Activated CD8-positive, alpha-beta T cell treated with anti-CD3 and anti-CD28 coated beads, Interleukin-2, amount 10 ng/mL, durations not matched to agents 7 days and 5 days (primary cell): ENCODE measurements at regions not wholly inside any gene's neighbourhood (a gene's known extent, or its start where the extent isn't known, plus 50 kb on each side); places are given as distances from the start of the nearest gene placed in this dataset.

Source experiments
- ATAC-seq: fragments of 150-1000 bp; cut with Tn5 transposase; one replicate; pipeline ENCODE4 v1.10.0; 2021; ENCODE audit warnings: moderate library complexity
- CTCF ChIA-PET: fragments of 350-600 bp; sonication (Branson Sonifier 250); formaldehyde crosslinking; loops from one replicate; lab custom pipeline; 2021; ENCODE audit warnings: antibody characterized with exemption; lab: Charles Lee
- POLR2A ChIA-PET: fragments of 350-600 bp; sonication (Branson Sonifier 250); formaldehyde crosslinking; loops from one replicate; lab custom pipeline; 2021; ENCODE audit warnings: antibody characterized with exemption; lab: Charles Lee
- DNase-seq: peaks from one replicate; pipeline ENCODE4 v3.0.0-alpha.2; 2020
- H3K27ac Mint-ChIP-seq: one replicate; pipeline ENCODE4 v1.8.0; 2021; ENCODE audit warnings: mild to moderate bottlenecking, mixed read lengths
- H3K27me3 Mint-ChIP-seq: one replicate; pipeline ENCODE4 v1.8.0; 2021; ENCODE audit warnings: low read depth, mixed read lengths
- H3K36me3 Mint-ChIP-seq: one replicate; pipeline ENCODE4 v1.8.0; 2021; ENCODE audit warnings: low read depth, mixed read lengths
- H3K4me1 Mint-ChIP-seq: one replicate; pipeline ENCODE4 v1.8.0; 2021; ENCODE audit warnings: low read depth, mixed read lengths
- H3K4me3 Mint-ChIP-seq: one replicate; pipeline ENCODE4 v1.8.0; 2021; ENCODE audit warnings: mild to moderate bottlenecking, mixed read lengths
- H3K9me3 Mint-ChIP-seq: one replicate; pipeline ENCODE4 v1.8.0; 2022; ENCODE audit warnings: mixed read lengths; ENCODE audit not compliant: insufficient read depth

DNA sequence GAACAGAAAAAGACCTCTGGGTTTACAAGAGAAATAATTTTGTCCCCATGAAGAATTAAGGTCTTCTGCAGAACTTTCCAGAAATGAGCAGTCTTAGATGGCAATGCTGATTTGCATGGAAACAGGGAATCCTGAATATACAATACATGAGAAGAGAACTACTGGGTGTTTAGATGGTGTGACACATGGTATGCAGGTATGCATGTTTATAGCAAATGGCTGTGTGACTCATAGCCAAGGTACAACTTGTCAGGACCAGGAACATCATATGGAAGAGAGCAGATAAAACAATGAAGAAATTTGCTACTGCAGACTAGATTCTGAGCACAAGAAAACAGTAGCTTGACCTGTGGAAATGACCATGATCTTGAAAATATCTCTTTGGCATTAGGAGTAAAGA is 907.8 kb downstream of the GATA3 start:
- H3K27ac Mint-ChIP-seq = no peak overlapping the region
- no peaks in the 10 kb centered on the region for H3K36me3 Mint-ChIP-seq
- ATAC-seq (no peak), DNase-seq (no peak)
- POLR2A ChIA-PET = interaction anchor here (0.6 kb wide), 1 partner anchor 788 kb away, joined by 3 read pairs; no protein-coding TSS in a partner anchor
- CTCF ChIA-PET = no interaction called here
- H3K4me1 Mint-ChIP-seq = no peaks in the 10 kb centered on the region
- no peaks in the 10 kb centered on the region for H3K9me3 Mint-ChIP-seq
- H3K4me3 Mint-ChIP-seq = no peak overlapping the region
- no peaks in the 10 kb centered on the region for H3K27me3 Mint-ChIP-seq

DNA sequence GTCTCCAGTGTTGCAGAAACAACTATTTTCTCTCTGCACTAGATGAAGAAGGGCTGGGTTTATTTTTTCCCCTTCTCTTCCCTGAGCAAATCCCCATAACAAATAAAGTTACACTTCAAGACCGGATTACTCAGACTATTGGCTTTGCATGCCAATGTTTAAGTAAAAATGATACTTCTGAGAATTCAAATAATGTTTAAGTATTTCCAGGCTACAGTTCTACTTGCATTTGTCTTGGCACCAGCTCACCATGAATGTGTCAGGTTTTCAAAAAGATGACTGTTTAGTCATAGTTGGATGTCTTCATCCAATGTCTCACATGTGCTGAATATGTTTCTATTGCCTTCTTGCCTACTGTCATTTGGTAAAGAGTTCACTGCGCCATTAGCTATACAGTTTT is 912.6 kb downstream of the GATA3 start:
- DNase-seq (no peak), ATAC-seq (no peak)
- H3K4me3 Mint-ChIP-seq = no peak overlapping the region
- no peaks in the 10 kb centered on the region for H3K9me3 Mint-ChIP-seq
- H3K4me1 Mint-ChIP-seq = no peaks in the 10 kb centered on the region
- H3K36me3 Mint-ChIP-seq = no peaks in the 10 kb centered on the region
- H3K27me3 Mint-ChIP-seq = no peaks in the 10 kb centered on the region
- H3K27ac Mint-ChIP-seq = no peak overlapping the region
- ChIA-PET CTCF (no interaction called here), POLR2A (no interaction called here)

DNA sequence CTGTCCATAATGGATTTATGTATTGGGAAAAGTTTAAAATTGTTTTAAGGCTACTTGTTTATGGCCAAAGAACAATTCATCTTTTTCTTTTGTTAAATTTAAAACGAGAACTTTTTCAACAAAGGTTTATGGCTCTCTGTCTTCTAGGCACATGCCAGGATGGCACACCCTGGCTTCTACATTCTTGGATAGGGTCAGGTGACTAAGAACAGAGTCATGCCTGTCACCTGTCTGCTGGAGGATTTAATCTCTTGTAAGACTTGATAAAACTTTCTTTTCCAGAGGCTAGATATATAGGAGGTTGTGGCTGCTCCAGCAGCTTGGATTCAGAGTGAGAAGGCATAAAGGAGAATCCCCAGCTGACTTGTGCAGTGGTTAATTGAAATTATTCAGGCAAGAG is 915.4 kb downstream of the GATA3 start:
- no peaks in the 10 kb centered on the region for H3K36me3 Mint-ChIP-seq
- ChIA-PET POLR2A (no interaction called here), CTCF (no interaction called here)
- no peak overlapping the region for H3K4me3 Mint-ChIP-seq
- ATAC-seq (no peak), DNase-seq (no peak)
- H3K27me3 Mint-ChIP-seq = no peaks in the 10 kb centered on the region
- H3K4me1 Mint-ChIP-seq = no peaks in the 10 kb centered on the region
- no peaks in the 10 kb centered on the region for H3K9me3 Mint-ChIP-seq
- no peak overlapping the region for H3K27ac Mint-ChIP-seq

DNA sequence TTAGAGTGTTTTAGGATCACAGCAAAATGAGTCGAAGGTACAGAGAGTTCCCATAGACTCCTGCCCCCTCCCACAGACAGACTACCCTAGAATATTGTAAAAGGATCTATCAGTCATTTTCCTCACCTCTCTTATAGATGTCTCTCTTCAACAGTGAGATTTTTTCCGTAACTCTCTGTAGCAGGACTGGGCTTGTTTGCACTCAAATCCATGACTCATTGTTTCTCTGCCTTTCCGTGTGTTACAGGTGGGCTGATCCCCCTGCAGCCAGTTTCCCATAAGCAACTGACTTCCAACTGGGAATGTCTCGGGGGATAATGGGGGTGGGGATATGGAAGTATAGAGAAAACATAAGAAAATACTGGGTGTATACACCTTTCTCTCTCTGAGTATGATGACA is 921.0 kb downstream of the GATA3 start:
- Mint-ChIP-seq H3K4me1 (no peaks in the 10 kb centered on the region), H3K9me3 (no peaks in the 10 kb centered on the region), H3K4me3 (no peak overlapping the region), H3K36me3 (no peaks in the 10 kb centered on the region), H3K27ac (no peak overlapping the region), H3K27me3 (no peaks in the 10 kb centered on the region)
- ChIA-PET CTCF (no interaction called here), POLR2A (no interaction called here)
- ATAC-seq (no peak), DNase-seq (no peak)

DNA sequence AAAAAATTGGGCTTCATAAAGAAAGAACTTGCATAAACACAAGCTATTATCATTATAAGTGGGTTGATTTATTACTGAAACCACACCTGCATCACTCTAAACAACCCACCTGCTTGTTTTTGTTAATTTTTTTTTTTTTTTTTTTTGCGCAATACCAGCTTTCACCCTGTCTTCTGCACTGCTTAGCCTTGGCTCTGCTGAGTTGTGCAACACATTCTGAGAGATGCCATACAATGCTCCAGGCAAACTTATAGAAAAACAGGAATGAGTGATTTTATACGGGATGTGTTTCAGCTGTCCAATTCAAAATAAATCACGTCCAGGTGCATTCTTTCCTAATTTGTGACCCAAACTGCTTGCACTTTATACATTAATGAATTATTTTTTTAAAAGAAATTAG is 923.6 kb downstream of the GATA3 start:
- ChIA-PET CTCF (no interaction called here), POLR2A (no interaction called here)
- Mint-ChIP-seq H3K36me3 (no peaks in the 10 kb centered on the region), H3K9me3 (no peaks in the 10 kb centered on the region), H3K4me1 (no peaks in the 10 kb centered on the region), H3K27ac (no peak overlapping the region), H3K4me3 (no peak overlapping the region), H3K27me3 (no peaks in the 10 kb centered on the region)
- DNase-seq (no peak), ATAC-seq (no peak)

DNA sequence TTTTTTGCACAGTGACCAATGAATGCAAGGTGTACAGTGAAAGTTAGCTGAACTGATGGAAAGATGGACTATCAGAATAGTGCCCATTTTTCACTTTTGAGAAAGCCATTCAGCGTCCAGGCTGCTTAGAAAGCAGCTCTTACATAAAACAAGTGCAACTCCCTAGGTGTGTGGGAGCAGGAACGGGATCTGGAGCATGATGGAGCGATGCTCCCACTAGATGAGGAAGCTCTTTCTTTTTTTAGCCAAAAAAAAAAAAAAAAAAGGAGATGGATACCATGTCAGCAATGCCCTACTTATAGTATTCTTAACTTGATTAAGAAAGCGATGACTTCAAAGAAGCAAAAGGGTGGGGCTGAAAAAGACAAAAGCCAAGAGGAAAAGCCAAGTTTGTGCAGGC is 925.5 kb downstream of the GATA3 start:
- ATAC-seq = no peak
- Mint-ChIP-seq H3K4me3 (no peak overlapping the region), H3K36me3 (no peaks in the 10 kb centered on the region), H3K27me3 (no peaks in the 10 kb centered on the region), H3K9me3 (no peaks in the 10 kb centered on the region), H3K4me1 (no peaks in the 10 kb centered on the region), H3K27ac (no peak overlapping the region)
- ChIA-PET CTCF (no interaction called here), POLR2A (no interaction called here)
- DNase-seq = no peak

DNA sequence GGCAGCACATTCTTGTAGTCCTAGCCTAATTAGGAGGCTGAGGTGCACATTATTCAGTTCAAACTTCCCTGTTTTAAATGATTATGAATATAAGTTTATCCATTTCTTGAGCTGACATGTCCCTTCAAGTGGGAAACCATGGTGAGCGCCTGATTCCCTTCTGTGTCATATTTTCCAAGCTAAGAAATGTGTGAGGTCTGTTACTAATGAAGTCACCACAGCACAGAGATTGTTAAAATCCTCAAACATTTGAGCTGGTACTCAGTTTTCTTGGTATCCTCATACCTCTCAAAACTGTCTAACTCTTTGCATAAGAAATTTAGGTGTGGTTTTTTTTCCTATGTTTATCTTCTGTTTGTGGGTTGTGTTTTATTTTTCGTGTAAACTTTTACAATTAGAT is 926.8 kb downstream of the GATA3 start:
- ATAC-seq (no peak), DNase-seq (no peak)
- Mint-ChIP-seq H3K27ac (no peak overlapping the region), H3K9me3 (no peaks in the 10 kb centered on the region), H3K4me3 (no peak overlapping the region), H3K36me3 (no peaks in the 10 kb centered on the region), H3K27me3 (no peaks in the 10 kb centered on the region), H3K4me1 (no peaks in the 10 kb centered on the region)
- POLR2A ChIA-PET = no interaction called here
- CTCF ChIA-PET = no interaction called here

DNA sequence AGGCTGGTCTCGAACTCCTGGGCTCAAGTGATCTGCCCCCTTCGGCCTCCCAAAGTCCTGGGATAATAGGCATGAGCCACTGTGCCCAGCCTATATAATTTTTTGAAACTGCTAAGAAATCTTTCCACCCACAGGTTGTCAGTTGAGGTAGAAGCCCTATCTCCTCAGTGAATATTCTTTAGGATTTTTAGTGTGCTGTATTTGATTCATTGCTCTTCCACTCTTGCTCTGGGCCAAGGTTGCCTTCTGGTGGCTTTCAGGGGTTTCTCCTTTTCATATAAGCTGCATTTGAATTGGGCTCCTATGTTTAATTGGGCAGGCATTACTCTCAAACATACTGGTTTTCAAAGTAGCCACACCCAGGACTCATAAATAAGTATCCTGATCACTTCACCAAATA is 931.2 kb downstream of the GATA3 start:
- CTCF ChIA-PET = no interaction called here
- no peaks in the 10 kb centered on the region for H3K27me3 Mint-ChIP-seq
- ATAC-seq = no peak
- no peaks in the 10 kb centered on the region for H3K9me3 Mint-ChIP-seq
- no peak for DNase-seq
- peaks cover 6% of the 10 kb centered on the region for H3K4me1 Mint-ChIP-seq
- no peaks in the 10 kb centered on the region for H3K36me3 Mint-ChIP-seq
- POLR2A ChIA-PET = interaction anchor here (0.6 kb wide), 1 partner anchor 1116 kb away, joined by 3 read pairs; no protein-coding TSS in a partner anchor
- H3K4me3 Mint-ChIP-seq = no peak overlapping the region
- no peak overlapping the region for H3K27ac Mint-ChIP-seq

DNA sequence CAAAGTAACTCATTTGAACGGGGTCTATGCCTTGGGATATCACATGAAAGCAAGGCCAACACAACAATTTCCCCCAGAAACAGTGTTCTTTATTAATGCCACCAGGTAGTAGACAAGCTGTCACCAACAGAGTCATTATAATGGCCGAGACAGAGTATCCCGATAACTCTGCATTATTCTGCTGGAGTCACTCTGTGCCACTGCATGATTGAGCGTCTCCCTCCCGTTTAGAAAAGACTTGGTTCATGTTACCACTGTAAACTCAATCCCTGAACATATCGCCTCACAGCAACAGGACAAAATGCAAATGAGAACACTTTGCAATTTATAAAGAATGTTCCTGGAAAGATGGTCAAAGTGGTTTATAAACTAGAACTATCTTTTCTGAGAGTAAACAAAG is 932.5 kb downstream of the GATA3 start:
- no peak for DNase-seq
- ChIA-PET POLR2A (no interaction called here), CTCF (no interaction called here)
- Mint-ChIP-seq H3K27me3 (no peaks in the 10 kb centered on the region), H3K36me3 (peaks cover 4% of the 10 kb centered on the region), H3K4me1 (peaks cover 8% of the 10 kb centered on the region), H3K9me3 (peaks cover 8% of the 10 kb centered on the region), H3K27ac (no peak overlapping the region), H3K4me3 (no peak overlapping the region)
- ATAC-seq = no peak

DNA sequence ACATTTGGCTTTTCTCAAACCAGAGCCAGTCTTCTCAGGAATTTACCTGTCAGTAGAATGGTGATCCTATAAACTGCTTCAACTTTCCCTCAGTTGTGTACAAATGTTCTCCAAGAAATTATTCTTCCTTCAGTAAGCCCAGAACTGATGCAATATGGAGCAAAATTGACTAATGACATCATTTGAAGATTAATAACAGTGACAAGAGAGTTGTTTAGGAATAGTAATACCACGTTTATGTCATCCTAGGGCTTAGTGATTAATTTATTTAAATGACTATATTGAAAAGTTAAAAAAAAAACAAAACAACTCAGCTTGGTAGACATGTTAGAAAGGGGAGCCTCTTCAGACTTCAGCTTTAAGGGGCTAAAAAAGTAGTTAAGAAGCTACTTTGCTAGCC is 933.2 kb downstream of the GATA3 start:
- no peaks in the 10 kb centered on the region for H3K27me3 Mint-ChIP-seq
- DNase-seq = no peak
- no peak overlapping the region for H3K4me3 Mint-ChIP-seq
- H3K4me1 Mint-ChIP-seq = peaks cover 11% of the 10 kb centered on the region
- no peak for ATAC-seq
- CTCF ChIA-PET = interaction anchor here (0.6 kb wide), 1 partner anchor 1239 kb away, joined by 3 read pairs; no protein-coding TSS in a partner anchor
- H3K36me3 Mint-ChIP-seq = peaks cover 4% of the 10 kb centered on the region
- POLR2A ChIA-PET = no interaction called here
- H3K9me3 Mint-ChIP-seq = peaks cover 8% of the 10 kb centered on the region
- H3K27ac Mint-ChIP-seq = no peak overlapping the region

DNA sequence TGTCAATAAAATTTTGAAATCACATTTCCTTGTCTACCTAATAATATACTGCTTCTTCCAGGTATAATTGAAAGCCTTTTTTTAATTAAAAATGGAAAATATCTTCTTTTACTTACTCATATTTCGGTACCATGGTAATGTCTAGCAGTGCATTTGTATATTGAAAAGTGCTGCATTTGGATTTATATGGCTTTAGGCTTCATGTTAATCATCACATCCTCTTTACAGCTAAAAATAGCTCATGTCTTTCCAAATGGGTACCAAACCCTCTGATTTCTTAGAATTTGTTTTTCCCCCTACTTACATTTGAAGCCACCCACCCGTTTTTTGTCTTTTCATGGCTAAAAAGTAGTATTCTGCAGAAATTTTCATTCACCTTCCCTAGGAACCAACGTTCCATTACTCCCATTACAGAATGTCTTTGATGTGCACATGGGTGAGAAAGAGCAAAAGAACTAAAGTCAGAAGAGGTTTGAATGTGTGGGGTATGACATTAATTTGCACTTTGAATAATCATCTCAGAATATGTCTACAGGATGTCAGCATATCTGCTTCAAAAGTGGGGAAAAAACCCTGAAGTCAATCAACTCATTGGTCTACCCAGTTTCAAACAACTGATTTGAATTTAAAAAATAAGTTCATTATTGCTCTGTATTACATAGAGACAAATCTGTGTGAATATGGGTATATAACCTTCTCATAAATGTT is 935.9 kb downstream of the GATA3 start:
- H3K4me3 Mint-ChIP-seq = no peak overlapping the region
- CTCF ChIA-PET = interaction anchor here (1.0 to 1.6 kb wide), 2 partner anchors 9 to 15 kb away, joined by 3 read pairs; no protein-coding TSS in a partner anchor
- H3K36me3 Mint-ChIP-seq = peaks cover 4% of the 10 kb centered on the region
- peaks cover 17% of the 10 kb centered on the region for H3K4me1 Mint-ChIP-seq
- ATAC-seq = no peak
- H3K27me3 Mint-ChIP-seq = no peaks in the 10 kb centered on the region
- H3K27ac Mint-ChIP-seq = no peak overlapping the region
- H3K9me3 Mint-ChIP-seq = peaks cover 8% of the 10 kb centered on the region
- POLR2A ChIA-PET = no interaction called here
- no peak for DNase-seq

DNA sequence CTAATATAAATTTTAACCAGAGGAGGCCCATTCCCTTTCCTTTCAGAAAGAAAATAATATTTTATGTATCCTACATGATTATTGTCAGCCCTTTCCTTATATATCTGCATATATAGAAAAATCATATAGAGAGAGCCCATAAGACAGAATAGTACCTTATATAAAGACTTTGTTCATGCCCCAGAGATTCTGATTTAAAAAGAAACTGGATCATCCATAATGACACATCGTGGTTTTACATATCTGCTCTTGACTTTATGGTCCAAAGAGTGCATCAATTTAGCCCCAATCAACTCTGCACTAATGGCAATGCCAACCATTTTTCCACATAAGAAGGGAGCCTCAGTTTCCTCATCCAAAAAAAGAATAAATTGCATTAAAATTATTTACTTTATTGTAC is 937.5 kb downstream of the GATA3 start:
- CTCF ChIA-PET = no interaction called here
- Mint-ChIP-seq H3K27ac (no peak overlapping the region), H3K27me3 (no peaks in the 10 kb centered on the region), H3K4me3 (no peak overlapping the region), H3K4me1 (peaks cover 17% of the 10 kb centered on the region), H3K36me3 (peaks cover 4% of the 10 kb centered on the region), H3K9me3 (peaks cover 8% of the 10 kb centered on the region)
- no peak for DNase-seq
- no peak for ATAC-seq
- POLR2A ChIA-PET = no interaction called here

DNA sequence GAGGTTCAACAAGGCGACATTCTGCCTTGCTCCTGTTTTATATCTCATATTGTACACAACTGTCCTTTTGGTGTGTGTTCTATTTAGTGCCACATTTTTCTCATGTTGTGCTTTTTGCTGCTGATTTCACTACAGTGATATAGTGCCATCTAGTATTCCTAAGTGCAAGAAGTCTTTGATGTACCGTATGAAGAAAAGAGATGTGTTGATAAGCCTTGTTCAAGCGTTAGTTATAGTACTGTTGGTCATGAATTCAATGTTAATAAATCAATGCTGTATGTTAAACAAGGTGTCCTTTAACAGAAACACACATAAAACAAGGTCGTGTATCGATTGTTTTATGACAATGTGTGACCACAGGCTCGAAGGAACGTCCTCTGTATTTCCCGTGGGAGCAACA is 939.4 kb downstream of the GATA3 start:
- ChIA-PET POLR2A (no interaction called here), CTCF (no interaction called here)
- ATAC-seq (no peak), DNase-seq (no peak)
- H3K27me3 Mint-ChIP-seq = no peaks in the 10 kb centered on the region
- H3K36me3 Mint-ChIP-seq = peaks cover 4% of the 10 kb centered on the region
- H3K9me3 Mint-ChIP-seq = peaks cover 8% of the 10 kb centered on the region
- H3K4me3 Mint-ChIP-seq = no peak overlapping the region
- peaks cover 17% of the 10 kb centered on the region for H3K4me1 Mint-ChIP-seq
- no peak overlapping the region for H3K27ac Mint-ChIP-seq
